ENCODE measurements at regions not wholly inside any gene's neighbourhood (a gene's known extent, or its start where the extent isn't known, plus 50 kb on each side); places are given as distances from the start of the nearest gene placed in this dataset.

- TF ChIP-seq, protein P1, sequence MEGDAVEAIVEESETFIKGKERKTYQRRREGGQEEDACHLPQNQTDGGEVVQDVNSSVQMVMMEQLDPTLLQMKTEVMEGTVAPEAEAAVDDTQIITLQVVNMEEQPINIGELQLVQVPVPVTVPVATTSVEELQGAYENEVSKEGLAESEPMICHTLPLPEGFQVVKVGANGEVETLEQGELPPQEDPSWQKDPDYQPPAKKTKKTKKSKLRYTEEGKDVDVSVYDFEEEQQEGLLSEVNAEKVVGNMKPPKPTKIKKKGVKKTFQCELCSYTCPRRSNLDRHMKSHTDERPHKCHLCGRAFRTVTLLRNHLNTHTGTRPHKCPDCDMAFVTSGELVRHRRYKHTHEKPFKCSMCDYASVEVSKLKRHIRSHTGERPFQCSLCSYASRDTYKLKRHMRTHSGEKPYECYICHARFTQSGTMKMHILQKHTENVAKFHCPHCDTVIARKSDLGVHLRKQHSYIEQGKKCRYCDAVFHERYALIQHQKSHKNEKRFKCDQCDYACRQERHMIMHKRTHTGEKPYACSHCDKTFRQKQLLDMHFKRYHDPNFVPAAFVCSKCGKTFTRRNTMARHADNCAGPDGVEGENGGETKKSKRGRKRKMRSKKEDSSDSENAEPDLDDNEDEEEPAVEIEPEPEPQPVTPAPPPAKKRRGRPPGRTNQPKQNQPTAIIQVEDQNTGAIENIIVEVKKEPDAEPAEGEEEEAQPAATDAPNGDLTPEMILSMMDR (IDR thresholded peaks at IDR 0.05; ENCODE audit: insufficient read depth in 1 of 2, low read depth in 1 of 2, low read length in 1 of 2, severe bottlenecking in 1 of 2, unreplicated experiment in 1 of 2) = no peak
- Histone ChIP-seq H3K4me1 (no peaks in the 10 kb centered on the region), H3K9me3 (peaks cover 1% of the 10 kb centered on the region), H3K4me3 (ENCODE audit: low read depth, low read length) (no peak overlapping the region), H3K36me3 (ENCODE audit: control insufficient read depth, insufficient read depth, low read length) (no peaks in the 10 kb centered on the region), H3K27me3 (replicated peaks; ENCODE audit: control insufficient read depth, insufficient read depth, low read length) (no peaks in the 10 kb centered on the region)
- Mint-ChIP-seq H3K27ac (ENCODE audit: unreplicated experiment) (no peak overlapping the region), H3K4me1 (ENCODE audit: low read depth, unreplicated experiment) (peaks cover 7% of the 10 kb centered on the region), H3K36me3 (ENCODE audit: insufficient read depth, unreplicated experiment) (no peaks in the 10 kb centered on the region), H3K27me3 (ENCODE audit: insufficient read depth, unreplicated experiment) (no peaks in the 10 kb centered on the region), H3K9me3 (ENCODE audit: unreplicated experiment) (peaks cover 13% of the 10 kb centered on the region), H3K4me3 (ENCODE audit: unreplicated experiment) (no peak overlapping the region)
- POLR2A ChIA-PET = no interaction called here
- intact Hi-C loops (cut with micrococcal nuclease; ENCODE audit: unreplicated experiment) = no loop called here
- CTCF ChIA-PET = no interaction called here
- no TSS peak for BruUV-seq (replicated peaks)
- DNase-seq = no peak
These were observed 113.4 kb upstream of the DNAH14 start for GRCh38 chr1:224816062-224816461.

DNA sequence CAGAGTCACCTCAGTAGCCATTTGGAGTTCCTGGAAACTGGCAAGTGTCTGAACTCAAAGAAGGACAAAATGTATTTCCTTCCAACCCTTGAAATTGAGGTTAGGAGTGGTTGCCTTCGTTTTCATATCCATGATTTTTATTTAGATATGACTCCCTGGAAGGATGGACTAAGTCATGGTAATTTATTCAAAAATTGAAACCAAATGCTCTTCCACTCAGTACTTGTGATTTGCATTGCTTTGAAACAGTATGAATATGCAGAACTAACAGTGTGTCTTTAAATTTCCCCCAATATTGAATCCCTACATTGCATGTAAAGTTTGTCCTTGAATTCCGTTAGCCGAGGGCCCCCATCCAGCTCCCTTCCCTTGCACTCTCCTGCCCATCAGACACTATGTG is 112.1 kb upstream of the DNAH14 start:
- DNase-seq = no peak
- Mint-ChIP-seq H3K4me1 (ENCODE audit: low read depth, unreplicated experiment) (peaks cover 7% of the 10 kb centered on the region), H3K27ac (ENCODE audit: unreplicated experiment) (no peak overlapping the region), H3K4me3 (ENCODE audit: unreplicated experiment) (no peak overlapping the region), H3K9me3 (ENCODE audit: unreplicated experiment) (peaks cover 26% of the 10 kb centered on the region), H3K36me3 (ENCODE audit: insufficient read depth, unreplicated experiment) (no peaks in the 10 kb centered on the region), H3K27me3 (ENCODE audit: insufficient read depth, unreplicated experiment) (no peaks in the 10 kb centered on the region)
- no peaks in the 10 kb centered on the region for H3K27me3 ChIP-seq (replicated peaks; ENCODE audit: control insufficient read depth, insufficient read depth, low read length)
- CTCF ChIA-PET = no interaction called here
- no peak overlapping the region for H3K4me3 ChIP-seq (ENCODE audit: low read depth, low read length)
- TF ChIP-seq, protein P1 (IDR thresholded peaks at IDR 0.05; ENCODE audit: insufficient read depth in 1 of 2, low read depth in 1 of 2, low read length in 1 of 2, severe bottlenecking in 1 of 2, unreplicated experiment in 1 of 2) = no peak
- no peaks in the 10 kb centered on the region for H3K4me1 ChIP-seq
- no TSS peak for BruUV-seq (replicated peaks)
- POLR2A ChIA-PET = no interaction called here
- peaks cover 9% of the 10 kb centered on the region for H3K9me3 ChIP-seq
- intact Hi-C loops (cut with micrococcal nuclease; ENCODE audit: unreplicated experiment) = no loop called here
- H3K36me3 ChIP-seq (ENCODE audit: control insufficient read depth, insufficient read depth, low read length) = no peaks in the 10 kb centered on the region

GRCh38 chr1:224819861-224820260 is 109.6 kb upstream of the DNAH14 start:
- DNase-seq = no peak
- Mint-ChIP-seq H3K27ac (ENCODE audit: unreplicated experiment) (no peak overlapping the region), H3K4me3 (ENCODE audit: unreplicated experiment) (no peak overlapping the region), H3K9me3 (ENCODE audit: unreplicated experiment) (peaks cover 40% of the 10 kb centered on the region), H3K27me3 (ENCODE audit: insufficient read depth, unreplicated experiment) (no peaks in the 10 kb centered on the region), H3K4me1 (ENCODE audit: low read depth, unreplicated experiment) (peaks cover 7% of the 10 kb centered on the region), H3K36me3 (ENCODE audit: insufficient read depth, unreplicated experiment) (no peaks in the 10 kb centered on the region)
- no peaks in the 10 kb centered on the region for H3K27me3 ChIP-seq (replicated peaks; ENCODE audit: control insufficient read depth, insufficient read depth, low read length)
- TF ChIP-seq, protein P1 (IDR thresholded peaks at IDR 0.05; ENCODE audit: insufficient read depth in 1 of 2, low read depth in 1 of 2, low read length in 1 of 2, severe bottlenecking in 1 of 2, unreplicated experiment in 1 of 2) = no peak
- H3K4me1 ChIP-seq = no peaks in the 10 kb centered on the region
- H3K4me3 ChIP-seq (ENCODE audit: low read depth, low read length) = no peak overlapping the region
- peaks cover 11% of the 10 kb centered on the region for H3K9me3 ChIP-seq
- POLR2A ChIA-PET = no interaction called here
- H3K36me3 ChIP-seq (ENCODE audit: control insufficient read depth, insufficient read depth, low read length) = no peaks in the 10 kb centered on the region
- CTCF ChIA-PET = no interaction called here
- no TSS peak for BruUV-seq (replicated peaks)
- intact Hi-C loops (cut with micrococcal nuclease; ENCODE audit: unreplicated experiment) = no loop called here
